ENCODE measurements at regions not wholly inside any gene's neighbourhood (a gene's known extent, or its start where the extent isn't known, plus 50 kb on each side); places are given as distances from the start of the nearest gene placed in this dataset.

GRCh38 chr2:34031097-34031496 is 432.0 kb upstream of the FAM98A start:
- DNase-seq (ENCODE audit: low read depth in 1 of 2, low spot score in 1 of 2) = no peak
- no peak overlapping the region for H3K27ac ChIP-seq (replicated peaks)
- no peak overlapping the region for H3K4me3 ChIP-seq (replicated peaks; ENCODE audit: insufficient read depth, low read length)
- no peaks in the 10 kb centered on the region for H3K27me3 ChIP-seq (ENCODE audit: insufficient read depth, poor library complexity, severe bottlenecking)
- TF ChIP-seq, protein P1, sequence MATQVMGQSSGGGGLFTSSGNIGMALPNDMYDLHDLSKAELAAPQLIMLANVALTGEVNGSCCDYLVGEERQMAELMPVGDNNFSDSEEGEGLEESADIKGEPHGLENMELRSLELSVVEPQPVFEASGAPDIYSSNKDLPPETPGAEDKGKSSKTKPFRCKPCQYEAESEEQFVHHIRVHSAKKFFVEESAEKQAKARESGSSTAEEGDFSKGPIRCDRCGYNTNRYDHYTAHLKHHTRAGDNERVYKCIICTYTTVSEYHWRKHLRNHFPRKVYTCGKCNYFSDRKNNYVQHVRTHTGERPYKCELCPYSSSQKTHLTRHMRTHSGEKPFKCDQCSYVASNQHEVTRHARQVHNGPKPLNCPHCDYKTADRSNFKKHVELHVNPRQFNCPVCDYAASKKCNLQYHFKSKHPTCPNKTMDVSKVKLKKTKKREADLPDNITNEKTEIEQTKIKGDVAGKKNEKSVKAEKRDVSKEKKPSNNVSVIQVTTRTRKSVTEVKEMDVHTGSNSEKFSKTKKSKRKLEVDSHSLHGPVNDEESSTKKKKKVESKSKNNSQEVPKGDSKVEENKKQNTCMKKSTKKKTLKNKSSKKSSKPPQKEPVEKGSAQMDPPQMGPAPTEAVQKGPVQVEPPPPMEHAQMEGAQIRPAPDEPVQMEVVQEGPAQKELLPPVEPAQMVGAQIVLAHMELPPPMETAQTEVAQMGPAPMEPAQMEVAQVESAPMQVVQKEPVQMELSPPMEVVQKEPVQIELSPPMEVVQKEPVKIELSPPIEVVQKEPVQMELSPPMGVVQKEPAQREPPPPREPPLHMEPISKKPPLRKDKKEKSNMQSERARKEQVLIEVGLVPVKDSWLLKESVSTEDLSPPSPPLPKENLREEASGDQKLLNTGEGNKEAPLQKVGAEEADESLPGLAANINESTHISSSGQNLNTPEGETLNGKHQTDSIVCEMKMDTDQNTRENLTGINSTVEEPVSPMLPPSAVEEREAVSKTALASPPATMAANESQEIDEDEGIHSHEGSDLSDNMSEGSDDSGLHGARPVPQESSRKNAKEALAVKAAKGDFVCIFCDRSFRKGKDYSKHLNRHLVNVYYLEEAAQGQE (IDR thresholded peaks at IDR 0.05; ENCODE audit: insufficient replicate concordance, low read depth) = no peak
- TF ChIP-seq SPI1 (IDR thresholded peaks at IDR 0.05; ENCODE audit: borderline replicate concordance, low read depth) (no peak), POLR2AphosphoS5 (IDR thresholded peaks at IDR 0.05; ENCODE audit: low read depth) (no peak), GABPA (IDR thresholded peaks at IDR 0.05; ENCODE audit: low read depth) (no peak), CTCF (IDR thresholded peaks at IDR 0.05; ENCODE audit: insufficient read depth, low read length) (no peak)

DNA sequence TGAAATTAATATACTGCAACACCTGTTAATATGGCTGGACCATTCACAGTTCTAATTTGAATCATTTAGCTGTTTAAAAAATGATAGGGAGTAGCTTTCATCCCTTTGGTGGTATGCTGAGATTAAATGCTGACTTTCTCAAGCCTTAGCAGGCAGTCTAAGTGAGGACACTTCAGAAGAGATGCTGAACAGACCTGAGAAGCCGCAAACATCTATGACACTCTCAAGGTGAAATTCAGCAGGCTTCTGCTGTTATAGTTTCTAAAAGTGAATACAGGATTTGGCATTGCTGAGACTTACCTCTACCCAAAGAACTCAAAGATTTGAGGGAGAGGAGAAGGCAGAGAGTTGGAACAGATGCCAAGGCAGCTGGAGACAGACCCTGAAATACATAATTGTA is 431.2 kb upstream of the FAM98A start:
- H3K27me3 ChIP-seq (ENCODE audit: insufficient read depth, poor library complexity, severe bottlenecking) = no peaks in the 10 kb centered on the region
- no peak overlapping the region for H3K4me3 ChIP-seq (replicated peaks; ENCODE audit: insufficient read depth, low read length)
- TF ChIP-seq, protein P1 (IDR thresholded peaks at IDR 0.05; ENCODE audit: insufficient replicate concordance, low read depth) = no peak
- TF ChIP-seq SPI1 (IDR thresholded peaks at IDR 0.05; ENCODE audit: borderline replicate concordance, low read depth) (no peak), CTCF (IDR thresholded peaks at IDR 0.05; ENCODE audit: insufficient read depth, low read length) (no peak), GABPA (IDR thresholded peaks at IDR 0.05; ENCODE audit: low read depth) (no peak), POLR2AphosphoS5 (IDR thresholded peaks at IDR 0.05; ENCODE audit: low read depth) (no peak)
- H3K27ac ChIP-seq (replicated peaks) = no peak overlapping the region
- no peak for DNase-seq (ENCODE audit: low read depth in 1 of 2, low spot score in 1 of 2)

- H3K4me3 ChIP-seq (replicated peaks; ENCODE audit: insufficient read depth, low read length) = no peak overlapping the region
- DNase-seq (ENCODE audit: low read depth in 1 of 2, low spot score in 1 of 2) = no peak
- no peak overlapping the region for H3K27ac ChIP-seq (replicated peaks)
- H3K27me3 ChIP-seq (ENCODE audit: insufficient read depth, poor library complexity, severe bottlenecking) = no peaks in the 10 kb centered on the region
- no peak for TF ChIP-seq SPI1 (IDR thresholded peaks at IDR 0.05; ENCODE audit: borderline replicate concordance, low read depth)
- TF ChIP-seq POLR2AphosphoS5 (IDR thresholded peaks at IDR 0.05; ENCODE audit: low read depth) = no peak
- TF ChIP-seq, protein P1 (IDR thresholded peaks at IDR 0.05; ENCODE audit: insufficient replicate concordance, low read depth) = no peak
- TF ChIP-seq GABPA (IDR thresholded peaks at IDR 0.05; ENCODE audit: low read depth) = no peak
- no peak for TF ChIP-seq CTCF (IDR thresholded peaks at IDR 0.05; ENCODE audit: insufficient read depth, low read length)
Observed at GRCh38 chr2:34029073-34029472, 430.0 kb upstream of the FAM98A start.

Data from HL-60 (cell line).